Liver (tissue), 3 donors: ENCODE measurements at regions not wholly inside any gene's neighbourhood (a gene's known extent, or its start where the extent isn't known, plus 50 kb on each side); places are given as distances from the start of the nearest gene placed in this dataset.

Source experiments
- RAD21 ChIP-seq, 2 donors: IDR thresholded peaks; 2 replicates each; pipeline ENCODE4 v1.6.1; 2016; ENCODE audit warnings: antibody characterized with exemption in 2 of 2, mild to moderate bottlenecking in 2 of 2
- TF ChIP-seq, protein P1 (sequence below): fragments of 150-350 bp; IDR thresholded peaks from 2 replicates; pipeline ENCODE4 v1.5.1; 2017; ENCODE audit warnings: improper control_type of control experiment, low read depth, low read length; ENCODE audit not compliant: missing input control
- donor health status: healthy.
- donor health status: healthy.

DNA sequence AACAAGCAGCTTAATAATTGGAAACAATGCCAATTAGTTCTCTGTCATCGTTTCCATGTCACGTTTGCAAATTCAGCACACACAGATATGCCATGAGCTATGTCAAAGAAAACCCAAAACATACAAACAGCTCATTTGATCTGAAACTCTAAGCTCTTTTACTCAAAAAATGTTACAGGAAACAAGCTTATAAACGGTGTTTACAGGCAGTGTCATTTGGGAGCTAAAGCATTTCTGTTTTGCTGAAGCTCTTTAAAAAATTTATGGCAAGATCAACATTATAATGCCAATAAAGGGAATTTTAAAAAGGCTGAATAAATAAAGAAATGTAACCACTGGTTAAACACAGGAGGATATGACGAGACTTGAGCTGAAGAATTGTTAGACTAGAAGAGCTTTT, 94.0 kb upstream of the HS3ST2 start:
- TF ChIP-seq RAD21 (IDR thresholded peaks at IDR 0.05): no peak
- TF ChIP-seq, protein P1, sequence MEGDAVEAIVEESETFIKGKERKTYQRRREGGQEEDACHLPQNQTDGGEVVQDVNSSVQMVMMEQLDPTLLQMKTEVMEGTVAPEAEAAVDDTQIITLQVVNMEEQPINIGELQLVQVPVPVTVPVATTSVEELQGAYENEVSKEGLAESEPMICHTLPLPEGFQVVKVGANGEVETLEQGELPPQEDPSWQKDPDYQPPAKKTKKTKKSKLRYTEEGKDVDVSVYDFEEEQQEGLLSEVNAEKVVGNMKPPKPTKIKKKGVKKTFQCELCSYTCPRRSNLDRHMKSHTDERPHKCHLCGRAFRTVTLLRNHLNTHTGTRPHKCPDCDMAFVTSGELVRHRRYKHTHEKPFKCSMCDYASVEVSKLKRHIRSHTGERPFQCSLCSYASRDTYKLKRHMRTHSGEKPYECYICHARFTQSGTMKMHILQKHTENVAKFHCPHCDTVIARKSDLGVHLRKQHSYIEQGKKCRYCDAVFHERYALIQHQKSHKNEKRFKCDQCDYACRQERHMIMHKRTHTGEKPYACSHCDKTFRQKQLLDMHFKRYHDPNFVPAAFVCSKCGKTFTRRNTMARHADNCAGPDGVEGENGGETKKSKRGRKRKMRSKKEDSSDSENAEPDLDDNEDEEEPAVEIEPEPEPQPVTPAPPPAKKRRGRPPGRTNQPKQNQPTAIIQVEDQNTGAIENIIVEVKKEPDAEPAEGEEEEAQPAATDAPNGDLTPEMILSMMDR: no peak
